ENCODE measurements at regions not wholly inside any gene's neighbourhood (a gene's known extent, or its start where the extent isn't known, plus 50 kb on each side); places are given as distances from the start of the nearest gene placed in this dataset.
"Not testable (repeated sequence)": the region's sequence is repeated elsewhere in the genome, so short reads cannot be mapped to it uniquely, and the experiment has no call there.

DNA sequence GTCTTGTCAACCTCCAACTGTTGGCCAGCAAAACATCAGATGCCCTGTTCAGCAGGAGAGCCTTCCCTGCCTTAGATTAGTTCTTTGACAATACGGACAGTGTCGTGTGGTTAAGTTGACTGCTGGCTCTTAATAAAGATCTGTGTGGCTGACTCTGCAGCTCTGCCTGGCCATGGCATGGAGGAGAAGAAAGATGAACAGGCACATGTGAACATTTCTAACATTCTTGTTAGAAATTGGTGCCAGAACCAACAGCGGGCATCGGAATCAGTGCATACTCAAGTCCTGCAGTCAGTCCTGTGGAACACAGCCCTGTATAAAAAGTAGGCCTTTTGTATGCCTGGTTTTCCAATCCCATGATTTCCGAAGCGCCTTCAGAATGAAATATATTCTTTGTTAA, 455.6 kb downstream of the POM121L12 start:
- WGBS, 2 experiments (ENCODE audit: insufficient coverage in 1 of 2, insufficient read length in 1 of 2), result 90 to 91% methylated on average over 2 to 6 of the region's 6 CpGs
- no peaks in the 10 kb centered on the region for H3K36me3 ChIP-seq (ENCODE audit: control insufficient read depth, insufficient read depth, low read length)
- no peak overlapping the region for H3K4me3 Mint-ChIP-seq
- H3K4me1 Mint-ChIP-seq, result no peaks in the 10 kb centered on the region
- no peak overlapping the region for H3K27ac ChIP-seq (ENCODE audit: low read depth, low read length)
- no peak for DNase-seq
- H3K27me3 Mint-ChIP-seq (ENCODE audit: insufficient read depth), result no peaks in the 10 kb centered on the region
- H3K4me1 ChIP-seq (ENCODE audit: control insufficient read depth, insufficient read depth, low read length), result no peaks in the 10 kb centered on the region
- no peak overlapping the region for H3K4me3 ChIP-seq (ENCODE audit: low read length)
- no peaks in the 10 kb centered on the region for H3K36me3 Mint-ChIP-seq (ENCODE audit: low read depth)
- H3K9me3 Mint-ChIP-seq, result peaks cover 3% of the 10 kb centered on the region
- TF ChIP-seq CTCF (conservative IDR thresholded peaks at IDR 0.05), result no peak
- H3K27ac Mint-ChIP-seq, result no peak overlapping the region
- no peaks in the 10 kb centered on the region for H3K9me3 ChIP-seq (ENCODE audit: control insufficient read depth, low read length)
- no peak overlapping the region for H3K9ac ChIP-seq (ENCODE audit: extremely low read depth, low read length, poor library complexity, severe bottlenecking)
- H3K27me3 ChIP-seq (ENCODE audit: control insufficient read depth, insufficient read depth, low read length, poor library complexity, severe bottlenecking), result no peaks in the 10 kb centered on the region

GRCh38 chr7:53495181-53495580, 459.7 kb downstream of the POM121L12 start:
- not testable (repeated sequence) for H3K36me3 Mint-ChIP-seq (ENCODE audit: low read depth); H3K9me3 ChIP-seq (ENCODE audit: control insufficient read depth, low read length); H3K9ac ChIP-seq (ENCODE audit: extremely low read depth, low read length, poor library complexity, severe bottlenecking); H3K4me3 Mint-ChIP-seq; H3K27ac Mint-ChIP-seq; H3K36me3 ChIP-seq (ENCODE audit: control insufficient read depth, insufficient read depth, low read length); H3K27me3 Mint-ChIP-seq (ENCODE audit: insufficient read depth); H3K27me3 ChIP-seq (ENCODE audit: control insufficient read depth, insufficient read depth, low read length, poor library complexity, severe bottlenecking); H3K9me3 Mint-ChIP-seq; DNase-seq; H3K4me3 ChIP-seq (ENCODE audit: low read length); H3K4me1 ChIP-seq (ENCODE audit: control insufficient read depth, insufficient read depth, low read length); H3K27ac ChIP-seq (ENCODE audit: low read depth, low read length); H3K4me1 Mint-ChIP-seq
- WGBS, 2 experiments (ENCODE audit: insufficient coverage in 1 of 2, insufficient read length in 1 of 2), result 94 to 97% methylated on average over 3 to 20 of the region's 20 CpGs

DNA sequence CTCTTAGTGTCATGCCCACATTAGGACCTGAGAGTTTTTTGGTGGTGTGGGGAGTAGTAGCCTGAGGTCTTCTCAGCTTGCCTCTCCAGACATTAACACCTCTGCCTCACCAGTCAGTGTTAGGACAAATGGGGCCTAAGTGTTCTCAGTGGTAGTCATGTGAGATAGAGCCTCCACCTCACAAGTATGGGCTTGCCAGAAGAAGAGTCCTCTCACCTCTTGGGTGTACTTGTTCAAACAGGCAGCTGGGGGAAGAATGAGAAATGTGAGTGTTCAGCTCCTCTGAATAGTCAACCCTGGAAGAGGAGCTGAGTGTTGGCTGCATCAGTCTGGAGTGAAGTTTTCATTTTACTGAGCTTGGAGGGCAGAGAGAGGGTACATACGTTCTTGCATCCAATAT, 464.6 kb downstream of the POM121L12 start:
- Mint-ChIP-seq H3K27me3 (ENCODE audit: insufficient read depth) (no peaks in the 10 kb centered on the region), H3K27ac (no peak overlapping the region), H3K36me3 (ENCODE audit: low read depth) (no peaks in the 10 kb centered on the region), H3K4me1 (no peaks in the 10 kb centered on the region), H3K4me3 (no peak overlapping the region), H3K9me3 (no peaks in the 10 kb centered on the region)
- DNase-seq, result no peak
- no peak overlapping the region for H3K27ac ChIP-seq (ENCODE audit: low read depth, low read length)
- no peaks in the 10 kb centered on the region for H3K36me3 ChIP-seq (ENCODE audit: control insufficient read depth, insufficient read depth, low read length)
- WGBS, 2 experiments (ENCODE audit: insufficient coverage in 1 of 2, insufficient read length in 1 of 2), result 100% methylated on average over 1 of the region's 1 CpG; no CpG with 5 or more reads in 1 of the 2 experiments
- no peaks in the 10 kb centered on the region for H3K4me1 ChIP-seq (ENCODE audit: control insufficient read depth, insufficient read depth, low read length)
- TF ChIP-seq CTCF (conservative IDR thresholded peaks at IDR 0.05), result no peak
- no peaks in the 10 kb centered on the region for H3K9me3 ChIP-seq (ENCODE audit: control insufficient read depth, low read length)
- no peak overlapping the region for H3K4me3 ChIP-seq (ENCODE audit: low read length)
- H3K9ac ChIP-seq (ENCODE audit: extremely low read depth, low read length, poor library complexity, severe bottlenecking), result no peak overlapping the region
- no peaks in the 10 kb centered on the region for H3K27me3 ChIP-seq (ENCODE audit: control insufficient read depth, insufficient read depth, low read length, poor library complexity, severe bottlenecking)

DNA sequence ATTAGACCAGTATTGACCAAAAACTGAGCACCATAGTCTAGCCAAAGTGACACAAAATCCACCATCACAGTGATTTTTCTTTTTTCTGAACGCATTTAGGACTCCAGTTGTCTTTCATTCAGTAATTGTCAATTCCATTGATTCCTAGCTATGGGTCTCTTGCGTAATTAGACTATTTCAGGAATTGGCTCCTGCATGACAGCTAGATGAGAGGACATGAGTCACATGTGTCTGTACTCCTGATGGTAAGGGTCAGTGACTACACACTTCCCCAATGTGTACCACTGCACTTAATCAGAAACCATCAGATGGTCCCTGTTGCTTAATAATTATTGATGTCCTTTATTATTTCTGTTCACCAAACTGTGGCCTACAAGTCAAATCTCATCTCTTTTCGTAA, 469.5 kb downstream of the POM121L12 start:
- Mint-ChIP-seq H3K27ac (no peak overlapping the region), H3K4me1 (no peaks in the 10 kb centered on the region), H3K4me3 (no peak overlapping the region), H3K27me3 (ENCODE audit: insufficient read depth) (no peaks in the 10 kb centered on the region), H3K36me3 (ENCODE audit: low read depth) (no peaks in the 10 kb centered on the region), H3K9me3 (no peaks in the 10 kb centered on the region)
- no peaks in the 10 kb centered on the region for H3K36me3 ChIP-seq (ENCODE audit: control insufficient read depth, insufficient read depth, low read length)
- no peak overlapping the region for H3K9ac ChIP-seq (ENCODE audit: extremely low read depth, low read length, poor library complexity, severe bottlenecking)
- no peak for TF ChIP-seq CTCF (conservative IDR thresholded peaks at IDR 0.05)
- no peaks in the 10 kb centered on the region for H3K9me3 ChIP-seq (ENCODE audit: control insufficient read depth, low read length)
- H3K27me3 ChIP-seq (ENCODE audit: control insufficient read depth, insufficient read depth, low read length, poor library complexity, severe bottlenecking), result no peaks in the 10 kb centered on the region
- 93 to 95% methylated on average over 3 of the region's 3 CpGs for WGBS, 2 experiments (ENCODE audit: insufficient coverage in 1 of 2, insufficient read length in 1 of 2)
- DNase-seq, result no peak
- no peaks in the 10 kb centered on the region for H3K4me1 ChIP-seq (ENCODE audit: control insufficient read depth, insufficient read depth, low read length)
- H3K4me3 ChIP-seq (ENCODE audit: low read length), result no peak overlapping the region
- H3K27ac ChIP-seq (ENCODE audit: low read depth, low read length), result no peak overlapping the region
